ENCODE measurements at regions not wholly inside any gene's neighbourhood (a gene's known extent, or its start where the extent isn't known, plus 50 kb on each side); places are given as distances from the start of the nearest gene placed in this dataset.

GRCh38 chr2:36044411-36044810, 311.2 kb upstream of the CRIM1 start:
- TF ChIP-seq CTCF (conservative IDR thresholded peaks at IDR 0.05), result no peak
- TF ChIP-seq EZH2 (IDR thresholded peaks at IDR 0.05; ENCODE audit: low read depth), result no peak

Measured in PC-9 (cell line).